Left lung (tissue), 4 donors: ENCODE measurements at regions not wholly inside any gene's neighbourhood (a gene's known extent, or its start where the extent isn't known, plus 50 kb on each side); places are given as distances from the start of the nearest gene placed in this dataset.
"Not testable (repeated sequence)": the region's sequence is repeated elsewhere in the genome, so short reads cannot be mapped to it uniquely, and the experiment has no call there.

Experiments used
- ATAC-seq: fragments of 200-7000 bp; cut with Tn5 transposase; one replicate; pipeline ENCODE4 v1.9.1; 2020; ENCODE audit warnings: moderate library complexity
- DNase-seq, 4 donors: peaks; one replicate each; pipeline ENCODE4 v3.0.0-alpha.2; 2013 to 2020
- H3K27ac ChIP-seq, 2 donors: fragments of 200-600 bp; sonication (generic) in 1 of 2; one replicate each; pipeline versions ENCODE4 v1.5.0 to v1.8.0; 2020 to 2021
- H3K27me3 ChIP-seq, 2 donors: fragments of 200-600 bp; sonication (generic) in 1 of 2; one replicate each; pipeline versions ENCODE4 v1.5.0 to v1.8.0; 2020 to 2021
- H3K36me3 ChIP-seq, 2 donors: fragments of 200-600 bp; sonication (generic) in 1 of 2; one replicate each; pipeline versions ENCODE4 v1.5.0 to v1.8.0; 2020 to 2021
- H3K4me1 ChIP-seq, 2 donors: fragments of 200-600 bp; one replicate each; pipeline ENCODE4 v1.8.0; 2021
- H3K4me3 ChIP-seq, 2 donors: fragments of 200-600 bp; sonication (generic) in 1 of 2; one replicate each; pipeline versions ENCODE4 v1.5.0 to v1.8.0; 2020 to 2021; ENCODE audit warnings: mild to moderate bottlenecking in 1 of 2
- H3K9me3 ChIP-seq, 2 donors: fragments of 200-600 bp; sonication (generic) in 1 of 2; one replicate each; pipeline versions ENCODE4 v1.5.0 to v1.8.0; 2020 to 2021
- CTCF ChIP-seq, 2 donors: fragments of 200-600 bp; sonication (generic) in 1 of 2; IDR thresholded peaks; one replicate each; pipeline versions ENCODE4 v1.5.0 to v1.8.0; 2021; ENCODE audit warnings: antibody characterized with exemption in 2 of 2
- intact Hi-C, 2 donors: fragments of 100-400 bp; cut with DNase I; formaldehyde crosslinking; loops; one replicate each; pipeline versions ENCODE4 v1.11.2 to v1.14.2; 2022
- donor health status: DM: no; HTN: yes; CAD: no.
- donor health status: DM: no; HTN: no; CAD: no.

- Histone ChIP-seq H3K27ac (no peak overlapping the region), H3K4me1 (peaks cover 0 to 5% of the 10 kb centered on the region in 2 donors), H3K36me3 (no peaks in the 10 kb centered on the region), H3K9me3 (no peaks in the 10 kb centered on the region), H3K4me3 (no peak overlapping the region), H3K27me3 (no peaks in the 10 kb centered on the region)
- TF ChIP-seq CTCF (IDR thresholded peaks at IDR 0.05), result no peak
- no peak for ATAC-seq
- intact Hi-C loops, result no loop called here
- DNase-seq, result no peak
Measured at GRCh38 chr3:16707260-16707659, 102.0 kb upstream of the DAZL start.

- intact Hi-C loops, result no loop called here
- Histone ChIP-seq H3K36me3 (no peaks in the 10 kb centered on the region), H3K9me3 (peaks cover 0 to 4% of the 10 kb centered on the region in 2 donors), H3K4me3 (no peak overlapping the region), H3K27me3 (no peaks in the 10 kb centered on the region), H3K27ac (no peak overlapping the region), H3K4me1 (peaks cover 0 to 5% of the 10 kb centered on the region in 2 donors)
- DNase-seq, result no peak
- ATAC-seq, result no peak
- TF ChIP-seq CTCF (IDR thresholded peaks at IDR 0.05), result no peak
Measured at GRCh38 chr3:16708285-16708684, 103.1 kb upstream of the DAZL start.

- H3K27me3 ChIP-seq, H3K4me3 ChIP-seq, DNase-seq, ATAC-seq, intact Hi-C loops, H3K4me1 ChIP-seq, H3K27ac ChIP-seq, H3K36me3 ChIP-seq: not testable (repeated sequence)
- peaks cover 0 to 12% of the 10 kb centered on the region in 2 donors for H3K9me3 ChIP-seq
Measured at GRCh38 chr3:16711691-16712090, 106.5 kb upstream of the DAZL start.

- Histone ChIP-seq H3K4me3 (no peak overlapping the region), H3K27me3 (no peaks in the 10 kb centered on the region), H3K27ac (no peak overlapping the region), H3K9me3 (peaks cover 0 to 12% of the 10 kb centered on the region in 2 donors), H3K36me3 (no peaks in the 10 kb centered on the region), H3K4me1 (no peaks in the 10 kb centered on the region)
- DNase-seq, result no peak
- ATAC-seq, result no peak
- intact Hi-C loops, result no loop called here
- TF ChIP-seq CTCF (IDR thresholded peaks at IDR 0.05), result no peak
Measured at GRCh38 chr3:16715281-16715680, 110.1 kb upstream of the DAZL start.

- Histone ChIP-seq H3K9me3 (no peaks in the 10 kb centered on the region), H3K36me3 (no peaks in the 10 kb centered on the region), H3K4me3 (no peak overlapping the region), H3K27me3 (no peaks in the 10 kb centered on the region), H3K27ac (no peak overlapping the region), H3K4me1 (no peaks in the 10 kb centered on the region)
- DNase-seq (no peak), ATAC-seq (no peak)
- intact Hi-C loops, result no loop called here
- no peak for TF ChIP-seq CTCF (IDR thresholded peaks at IDR 0.05)
Measured at GRCh38 chr3:16719426-16719825, 114.2 kb upstream of the DAZL start.

GRCh38 chr3:16720367-16720940 is 115.2 kb upstream of the DAZL start:
- Histone ChIP-seq H3K36me3 (no peaks in the 10 kb centered on the region), H3K4me3 (no peak overlapping the region), H3K4me1 (no peaks in the 10 kb centered on the region), H3K27ac (no peak overlapping the region), H3K27me3 (no peaks in the 10 kb centered on the region), H3K9me3 (no peaks in the 10 kb centered on the region)
- intact Hi-C loops, result no loop called here
- ATAC-seq (no peak), DNase-seq (no peak)
- TF ChIP-seq CTCF (IDR thresholded peaks at IDR 0.05), result no peak
